ENCODE measurements at regions not wholly inside any gene's neighbourhood (a gene's known extent, or its start where the extent isn't known, plus 50 kb on each side); places are given as distances from the start of the nearest gene placed in this dataset.

GRCh38 chr1:222953585-222953984, 138.7 kb downstream of the DISP1 start:
- H3K27ac ChIP-seq (replicated peaks) = no peak overlapping the region
- intact Hi-C loops (cut with micrococcal nuclease) = no loop called here
- no peaks in the 10 kb centered on the region for H3K27me3 ChIP-seq (ENCODE audit: low read depth)

GRCh38 chr1:222955964-222956363, 141.1 kb downstream of the DISP1 start:
- peaks cover under 1% of the 10 kb centered on the region for H3K4me1 ChIP-seq
- H3K27ac ChIP-seq (replicated peaks) = no peak overlapping the region
- intact Hi-C loops (cut with micrococcal nuclease) = no loop called here

More at GRCh38 chr1:222953585-222953984, 138.7 kb downstream of the DISP1 start:
- DNase-seq = no peak
- Histone ChIP-seq H3K9me3 (replicated peaks) (no peaks in the 10 kb centered on the region), H3K4me3 (no peak overlapping the region), H3K36me3 (peaks cover 10% of the 10 kb centered on the region), H3K4me1 (peaks cover 5% of the 10 kb centered on the region)
- TF ChIP-seq CTCF (IDR thresholded peaks at IDR 0.05; ENCODE audit: borderline replicate concordance) = no peak

GRCh38 chr1:222956601-222957000, 141.8 kb downstream of the DISP1 start:
- no peak overlapping the region for H3K27ac ChIP-seq (replicated peaks)
- peaks cover 3% of the 10 kb centered on the region for H3K36me3 ChIP-seq
- DNase-seq = no peak
- intact Hi-C loops (cut with micrococcal nuclease) = no loop called here
- H3K9me3 ChIP-seq (replicated peaks) = no peaks in the 10 kb centered on the region
- no peak for TF ChIP-seq CTCF (IDR thresholded peaks at IDR 0.05; ENCODE audit: borderline replicate concordance)
- no peak overlapping the region for H3K4me3 ChIP-seq
- no peaks in the 10 kb centered on the region for H3K4me1 ChIP-seq
- H3K27me3 ChIP-seq (ENCODE audit: low read depth) = no peaks in the 10 kb centered on the region

More at GRCh38 chr1:222955964-222956363, 141.1 kb downstream of the DISP1 start:
- Histone ChIP-seq H3K27me3 (ENCODE audit: low read depth) (no peaks in the 10 kb centered on the region), H3K9me3 (replicated peaks) (no peaks in the 10 kb centered on the region), H3K36me3 (peaks cover 3% of the 10 kb centered on the region), H3K4me3 (no peak overlapping the region)
- TF ChIP-seq CTCF (IDR thresholded peaks at IDR 0.05; ENCODE audit: borderline replicate concordance) = no peak
- no peak for DNase-seq

GRCh38 chr1:222967466-222968240, 152.8 kb downstream of the DISP1 start:
- Histone ChIP-seq H3K4me3 (no peak overlapping the region), H3K36me3 (no peaks in the 10 kb centered on the region), H3K27ac (replicated peaks) (no peak overlapping the region), H3K9me3 (replicated peaks) (no peaks in the 10 kb centered on the region), H3K27me3 (ENCODE audit: low read depth) (no peaks in the 10 kb centered on the region), H3K4me1 (peaks cover 5% of the 10 kb centered on the region)
- no peak for TF ChIP-seq CTCF (IDR thresholded peaks at IDR 0.05; ENCODE audit: borderline replicate concordance)
- intact Hi-C loops (cut with micrococcal nuclease) = no loop called here
- DNase-seq = no peak

- intact Hi-C loops (cut with micrococcal nuclease) = no loop called here
- TF ChIP-seq CTCF (IDR thresholded peaks at IDR 0.05; ENCODE audit: borderline replicate concordance) = no peak
- Histone ChIP-seq H3K27ac (replicated peaks) (no peak overlapping the region), H3K36me3 (no peaks in the 10 kb centered on the region), H3K4me3 (no peak overlapping the region), H3K27me3 (ENCODE audit: low read depth) (no peaks in the 10 kb centered on the region), H3K9me3 (replicated peaks) (no peaks in the 10 kb centered on the region), H3K4me1 (peaks cover 7% of the 10 kb centered on the region)
- DNase-seq = no peak
Observed at GRCh38 chr1:222970040-222970439, 155.2 kb downstream of the DISP1 start.
